GM21360 (cell line): ENCODE measurements at regions not wholly inside any gene's neighbourhood (a gene's known extent, or its start where the extent isn't known, plus 50 kb on each side); places are given as distances from the start of the nearest gene placed in this dataset.

Source experiments
- ATAC-seq: cut with Tn5 transposase; IDR thresholded peaks from one replicate; pipeline ENCODE4 v1.9.1; 2021; ENCODE audit warnings: mild to moderate bottlenecking, moderate library complexity; ENCODE audit not compliant: unreplicated experiment

GRCh38 chr22:48346311-48346710 is 1481.4 kb downstream of the BRD1 start:
- no peak for ATAC-seq

- ATAC-seq: no peak
Observed at GRCh38 chr22:48345631-48346030, 1482.0 kb downstream of the BRD1 start.

- ATAC-seq: no peak
Observed at GRCh38 chr22:48343461-48343860, 1484.2 kb downstream of the BRD1 start.

GRCh38 chr22:48342732-48343131 is 1484.9 kb downstream of the BRD1 start:
- ATAC-seq: no peak

GRCh38 chr22:48342016-48342415 is 1485.7 kb downstream of the BRD1 start:
- ATAC-seq: no peak

- no peak for ATAC-seq
Observed at GRCh38 chr22:48340727-48341709, 1486.7 kb downstream of the BRD1 start.

- ATAC-seq: no peak
Observed at GRCh38 chr22:48340191-48340590, 1487.5 kb downstream of the BRD1 start.

GRCh38 chr22:48338793-48339705 is 1488.6 kb downstream of the BRD1 start:
- ATAC-seq: no peak

- no peak for ATAC-seq
Observed at GRCh38 chr22:48337957-48338792, 1489.5 kb downstream of the BRD1 start.

- ATAC-seq: no peak
Observed at GRCh38 chr22:48336339-48337060, 1491.2 kb downstream of the BRD1 start.

GRCh38 chr22:48335442-48336139 is 1492.1 kb downstream of the BRD1 start:
- ATAC-seq: no peak

- ATAC-seq: no peak
Observed at GRCh38 chr22:48334971-48335370, 1492.7 kb downstream of the BRD1 start.

GRCh38 chr22:48333816-48334735 is 1493.6 kb downstream of the BRD1 start:
- ATAC-seq: no peak

- ATAC-seq: no peak
Observed at GRCh38 chr22:48333323-48333763, 1494.3 kb downstream of the BRD1 start.

GRCh38 chr22:48332438-48333322 is 1495.0 kb downstream of the BRD1 start:
- no peak for ATAC-seq

GRCh38 chr22:48331691-48332220 is 1495.9 kb downstream of the BRD1 start:
- ATAC-seq: no peak

- no peak for ATAC-seq
Observed at GRCh38 chr22:48331266-48331665, 1496.4 kb downstream of the BRD1 start.
